ENCODE measurements at regions not wholly inside any gene's neighbourhood (a gene's known extent, or its start where the extent isn't known, plus 50 kb on each side); places are given as distances from the start of the nearest gene placed in this dataset.

DNA sequence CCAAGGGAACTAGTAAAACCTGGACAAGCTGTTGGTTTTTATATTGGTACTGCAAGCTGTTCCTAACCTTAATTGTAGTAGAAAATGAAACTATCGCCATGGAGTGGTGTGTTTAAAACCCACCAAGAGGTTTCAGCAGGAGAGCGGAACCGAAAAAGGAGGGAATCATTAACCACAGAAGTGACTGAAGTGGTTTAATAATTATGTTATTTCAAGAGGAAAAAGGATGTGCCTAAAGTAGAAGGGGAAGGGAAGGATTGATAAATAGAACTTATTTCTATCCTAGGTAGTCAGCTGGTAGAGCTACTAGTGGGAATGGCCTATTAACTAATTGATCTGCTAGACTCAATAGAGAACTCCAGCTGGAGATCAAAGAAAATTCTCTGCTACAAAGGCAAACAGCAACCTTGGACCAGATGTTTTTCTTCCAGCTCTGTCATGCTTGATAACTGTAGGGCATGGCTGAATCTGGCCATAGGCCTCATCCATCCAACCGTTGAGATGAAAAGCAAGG lies 91.8 kb downstream of the BAMBI start:
- TF ChIP-seq EZH2 (IDR thresholded peaks at IDR 0.05; ENCODE audit: borderline replicate concordance, low read length): no peak
- TF ChIP-seq, protein P1, sequence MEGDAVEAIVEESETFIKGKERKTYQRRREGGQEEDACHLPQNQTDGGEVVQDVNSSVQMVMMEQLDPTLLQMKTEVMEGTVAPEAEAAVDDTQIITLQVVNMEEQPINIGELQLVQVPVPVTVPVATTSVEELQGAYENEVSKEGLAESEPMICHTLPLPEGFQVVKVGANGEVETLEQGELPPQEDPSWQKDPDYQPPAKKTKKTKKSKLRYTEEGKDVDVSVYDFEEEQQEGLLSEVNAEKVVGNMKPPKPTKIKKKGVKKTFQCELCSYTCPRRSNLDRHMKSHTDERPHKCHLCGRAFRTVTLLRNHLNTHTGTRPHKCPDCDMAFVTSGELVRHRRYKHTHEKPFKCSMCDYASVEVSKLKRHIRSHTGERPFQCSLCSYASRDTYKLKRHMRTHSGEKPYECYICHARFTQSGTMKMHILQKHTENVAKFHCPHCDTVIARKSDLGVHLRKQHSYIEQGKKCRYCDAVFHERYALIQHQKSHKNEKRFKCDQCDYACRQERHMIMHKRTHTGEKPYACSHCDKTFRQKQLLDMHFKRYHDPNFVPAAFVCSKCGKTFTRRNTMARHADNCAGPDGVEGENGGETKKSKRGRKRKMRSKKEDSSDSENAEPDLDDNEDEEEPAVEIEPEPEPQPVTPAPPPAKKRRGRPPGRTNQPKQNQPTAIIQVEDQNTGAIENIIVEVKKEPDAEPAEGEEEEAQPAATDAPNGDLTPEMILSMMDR (IDR thresholded peaks at IDR 0.05; ENCODE audit: low read length): no peak

Data from OCI-LY1 (cell line).